ENCODE measurements at regions not wholly inside any gene's neighbourhood (a gene's known extent, or its start where the extent isn't known, plus 50 kb on each side); places are given as distances from the start of the nearest gene placed in this dataset.

GRCh38 chr13:44887515-44887914, 101.8 kb downstream of the NUFIP1 start:
- Histone ChIP-seq H3K27ac (ENCODE audit: extremely low read depth, low read depth, low read length) (no peak overlapping the region), H3K4me3 (ENCODE audit: low read depth, low read length) (no peak overlapping the region), H3K36me3 (ENCODE audit: control insufficient read depth in 2 of 2, insufficient read depth in 1 of 2, low read length in 2 of 2) (no peaks in the 10 kb centered on the region), H3K9me3 (ENCODE audit: control insufficient read depth, insufficient read depth, low read depth, low read length) (no peaks in the 10 kb centered on the region), H3K4me1 (ENCODE audit: control insufficient read depth, insufficient read depth, low read length) (no peaks in the 10 kb centered on the region)
- ChIA-PET CTCF (no interaction called here), POLR2A (no interaction called here)
- TF ChIP-seq ZNF639 (tag by site-specific recombination; IDR thresholded peaks at IDR 0.05) (no peak), ZNF654 (tag by site-specific recombination; IDR thresholded peaks at IDR 0.05; ENCODE audit: low read depth) (no peak), ZNF404 (tag by site-specific recombination; IDR thresholded peaks at IDR 0.05) (no peak), ZNF223 (tag by site-specific recombination; IDR thresholded peaks at IDR 0.05) (no peak), ZNF514 (tag by site-specific recombination; IDR thresholded peaks at IDR 0.05) (no peak), ZNF140 (tag by site-specific recombination; IDR thresholded peaks at IDR 0.05) (no peak), AEBP2 (tag by site-specific recombination; IDR thresholded peaks at IDR 0.05; ENCODE audit: borderline replicate concordance) (no peak)

GRCh38 chr13:44884076-44884729, 105.1 kb downstream of the NUFIP1 start:
- H3K4me1 ChIP-seq (ENCODE audit: control insufficient read depth, insufficient read depth, low read length) = no peaks in the 10 kb centered on the region
- H3K36me3 ChIP-seq (ENCODE audit: control insufficient read depth in 2 of 2, insufficient read depth in 1 of 2, low read length in 2 of 2) = no peaks in the 10 kb centered on the region
- TF ChIP-seq ZNF112 (tag by site-specific recombination; IDR thresholded peaks at IDR 0.05) = no peak
- TF ChIP-seq ZNF585B (tag by site-specific recombination; IDR thresholded peaks at IDR 0.05) = no peak
- no peak for TF ChIP-seq ZBTB20 (tag by site-specific recombination; IDR thresholded peaks at IDR 0.05)
- no peak for TF ChIP-seq ZNF24 (tag by site-specific recombination; IDR thresholded peaks at IDR 0.05)
- no peak for TF ChIP-seq ZNF274 (IDR thresholded peaks at IDR 0.05; ENCODE audit: low read length)
- TF ChIP-seq ZNF274 (tag by site-specific recombination; IDR thresholded peaks at IDR 0.05; ENCODE audit: borderline replicate concordance) = no peak
- TF ChIP-seq SP7 (tag by site-specific recombination; IDR thresholded peaks at IDR 0.05) = no peak
- no peak for TF ChIP-seq ZFP3 (tag by site-specific recombination; IDR thresholded peaks at IDR 0.05; ENCODE audit: low read depth)
- no peak for TF ChIP-seq ZNF211 (tag by site-specific recombination; IDR thresholded peaks at IDR 0.05; ENCODE audit: low read depth)
- no peak for TF ChIP-seq GLI4 (tag by site-specific recombination; IDR thresholded peaks at IDR 0.05)
- TF ChIP-seq ZNF214 (tag by site-specific recombination; IDR thresholded peaks at IDR 0.05; ENCODE audit: borderline replicate concordance) = no peak
- no peak for TF ChIP-seq OVOL3 (tag by site-specific recombination; IDR thresholded peaks at IDR 0.05)
- no peak for TF ChIP-seq ZNF132 (tag by site-specific recombination; IDR thresholded peaks at IDR 0.05; ENCODE audit: borderline replicate concordance)
- no peak for TF ChIP-seq ZNF10 (tag by site-specific recombination; IDR thresholded peaks at IDR 0.05)
- no peak overlapping the region for H3K4me3 ChIP-seq (ENCODE audit: low read depth, low read length)
- H3K27ac ChIP-seq (ENCODE audit: extremely low read depth, low read depth, low read length) = no peak overlapping the region
- ChIA-PET CTCF (interaction anchor here (0.6 kb wide), 1 partner anchor 86 kb away, joined by 3 read pairs; no protein-coding TSS in a partner anchor), POLR2A (no interaction called here)
- no peaks in the 10 kb centered on the region for H3K9me3 ChIP-seq (ENCODE audit: control insufficient read depth, insufficient read depth, low read depth, low read length)
